CD1c-positive myeloid dendritic cell (primary cell): ENCODE measurements at regions not wholly inside any gene's neighbourhood (a gene's known extent, or its start where the extent isn't known, plus 50 kb on each side); places are given as distances from the start of the nearest gene placed in this dataset.
"Not testable (repeated sequence)": the region's sequence is repeated elsewhere in the genome, so short reads cannot be mapped to it uniquely, and the experiment has no call there.

Source experiments
- DNase-seq: peaks from one replicate; pipeline ENCODE4 v3.0.0-alpha.2; 2016; ENCODE audit errors: extremely low spot score

DNA sequence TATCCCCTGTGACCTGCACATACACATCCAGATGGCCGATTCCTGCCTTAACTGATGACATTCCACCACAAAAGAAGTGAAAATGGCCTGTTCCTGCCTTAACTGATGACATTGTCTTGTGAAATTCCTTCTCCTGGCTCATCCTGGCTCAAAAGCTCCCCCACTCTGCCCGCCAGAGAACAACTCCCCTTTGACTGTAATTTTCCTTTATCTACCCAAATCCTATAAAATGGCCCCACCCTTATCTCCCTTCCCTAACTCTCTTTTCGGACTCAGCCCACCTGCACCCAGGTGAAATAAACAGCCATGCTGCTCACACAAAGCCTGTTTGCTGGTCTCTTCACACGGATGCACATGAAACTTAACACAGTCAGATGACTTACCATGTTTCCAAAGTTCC is 403.8 kb downstream of the TBC1D32 start:
- DNase-seq, result not testable (repeated sequence)

DNA sequence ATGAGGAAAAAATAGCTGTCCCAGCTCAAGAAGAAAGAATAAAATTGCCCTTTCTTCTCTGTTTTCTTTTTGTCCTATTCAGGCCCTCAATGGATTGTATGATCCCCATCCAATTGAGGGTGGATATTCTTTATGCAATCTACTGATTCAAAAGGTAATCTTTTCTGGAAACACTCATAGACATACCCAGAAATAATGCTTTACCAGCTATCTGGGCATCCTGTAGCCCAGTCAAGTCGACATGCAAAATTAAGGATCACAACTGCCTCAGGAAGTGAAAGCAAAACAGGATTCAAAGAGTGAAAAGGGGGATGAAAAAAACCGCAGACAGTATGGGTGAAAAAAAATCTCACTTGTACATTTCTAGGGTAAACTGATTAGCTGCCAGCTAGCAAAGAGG is 410.1 kb downstream of the TBC1D32 start:
- DNase-seq, result no peak

DNA sequence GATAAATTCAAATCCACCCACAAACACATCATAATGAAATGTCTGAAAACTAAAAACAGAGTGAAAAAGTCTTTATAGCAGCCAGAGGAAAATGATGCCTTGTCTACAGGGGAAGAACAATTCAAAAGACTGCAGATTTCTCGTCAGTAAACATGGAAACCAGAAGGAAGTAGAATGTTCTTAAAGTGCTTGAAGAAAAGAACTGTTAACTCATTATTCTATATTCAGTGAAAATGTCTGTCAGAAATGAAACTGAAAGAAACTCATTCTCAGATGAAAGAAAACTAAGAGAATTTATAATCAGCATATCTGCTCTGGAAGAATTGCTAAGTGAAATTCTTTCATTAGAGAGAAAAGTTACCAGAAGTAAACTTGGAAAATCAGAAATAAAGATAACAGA is 416.1 kb downstream of the TBC1D32 start:
- DNase-seq, result no peak

DNA sequence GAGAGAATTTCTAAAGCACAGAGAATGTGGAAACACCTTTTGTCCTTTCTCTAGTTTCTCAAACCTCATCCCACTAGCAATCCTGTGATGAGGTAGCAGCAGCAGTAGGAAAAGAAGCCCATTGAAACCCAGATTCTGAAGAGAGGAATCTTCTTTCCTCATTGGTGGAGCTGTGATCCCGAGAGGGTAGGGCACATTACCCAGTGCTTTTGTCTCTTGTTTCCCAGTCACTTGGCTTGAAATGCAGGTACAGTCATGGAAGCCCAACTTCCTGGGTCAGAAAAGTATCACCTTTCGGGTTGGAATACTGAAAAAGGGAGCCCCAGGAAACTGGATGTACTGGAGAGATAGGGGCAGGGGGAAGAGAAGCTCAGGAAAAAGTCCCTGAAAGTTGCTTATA is 417.4 kb downstream of the TBC1D32 start:
- DNase-seq, result no peak

DNA sequence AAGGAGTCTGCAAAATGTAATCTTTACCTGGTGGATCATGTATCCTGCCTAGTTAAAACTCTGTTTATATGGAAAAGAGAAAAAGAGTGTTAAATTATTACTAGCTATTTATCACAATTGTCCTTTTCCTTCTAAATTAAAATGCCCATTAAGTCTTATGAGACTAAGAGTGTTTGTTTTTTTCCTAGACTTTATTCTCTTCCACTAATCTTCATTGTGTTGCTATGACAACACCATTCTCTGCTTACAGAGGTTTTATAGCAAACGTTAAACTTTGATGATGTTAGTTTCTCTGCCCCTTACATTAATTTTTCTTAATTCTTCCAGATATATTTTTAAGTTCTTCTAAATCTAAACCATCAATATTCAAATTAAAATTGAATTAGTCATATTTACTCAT is 420.8 kb downstream of the TBC1D32 start:
- no peak for DNase-seq

DNA sequence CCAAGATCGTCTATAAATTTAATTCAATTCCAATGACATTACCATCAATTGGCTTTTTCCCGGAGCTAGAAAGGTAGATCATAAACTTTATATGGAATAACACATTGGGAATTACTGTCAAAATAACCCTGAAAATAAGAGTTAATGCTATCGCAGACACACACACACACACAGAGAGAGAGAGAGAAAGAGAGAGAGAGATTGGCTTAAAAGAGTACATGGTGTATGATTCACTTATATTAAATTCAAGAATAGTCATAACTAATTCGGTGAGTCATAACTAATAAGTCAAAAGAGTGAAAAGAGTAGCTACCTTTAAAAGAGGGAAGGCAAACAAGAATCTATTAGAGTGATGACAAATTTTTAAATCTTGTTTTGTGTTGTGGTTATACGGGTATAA is 425.5 kb downstream of the TBC1D32 start:
- DNase-seq, result no peak

DNA sequence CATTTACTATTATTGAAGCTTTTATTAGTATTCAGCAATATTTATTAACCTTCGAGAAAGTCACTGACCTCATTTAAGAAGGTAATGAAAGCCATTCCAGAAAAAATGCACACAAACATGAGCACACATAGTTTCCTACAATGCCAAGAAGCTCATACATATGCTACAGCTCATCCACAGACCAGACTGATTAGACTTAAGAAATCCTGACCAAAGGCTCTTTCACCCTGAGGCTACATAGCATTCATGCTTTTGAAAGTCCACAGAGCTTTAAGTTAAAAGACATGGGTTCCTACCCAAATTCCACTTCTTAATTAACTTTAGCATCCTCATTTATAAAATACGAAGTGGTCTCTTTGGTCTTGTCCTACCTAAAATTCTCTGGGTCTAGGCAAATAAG is 430.4 kb downstream of the TBC1D32 start:
- DNase-seq, result no peak

DNA sequence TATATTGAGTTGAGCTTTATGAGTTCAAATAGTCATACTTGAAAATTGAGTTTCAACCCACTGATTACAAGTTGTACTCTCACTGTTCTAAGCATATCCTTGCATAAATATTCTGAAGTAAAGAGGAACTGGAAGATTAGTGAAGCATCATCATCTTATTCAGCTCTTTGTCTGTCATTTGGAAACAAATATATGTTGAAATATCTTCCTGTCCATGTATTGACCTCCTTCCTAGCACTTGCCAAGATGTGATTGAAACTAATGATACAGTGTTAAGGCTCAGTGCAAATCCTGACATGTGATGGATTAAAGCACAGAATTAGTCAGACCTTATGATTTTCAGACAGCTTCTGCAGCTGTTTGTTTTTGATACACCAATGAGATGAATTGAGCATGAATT is 434.3 kb downstream of the TBC1D32 start:
- DNase-seq, result no peak

DNA sequence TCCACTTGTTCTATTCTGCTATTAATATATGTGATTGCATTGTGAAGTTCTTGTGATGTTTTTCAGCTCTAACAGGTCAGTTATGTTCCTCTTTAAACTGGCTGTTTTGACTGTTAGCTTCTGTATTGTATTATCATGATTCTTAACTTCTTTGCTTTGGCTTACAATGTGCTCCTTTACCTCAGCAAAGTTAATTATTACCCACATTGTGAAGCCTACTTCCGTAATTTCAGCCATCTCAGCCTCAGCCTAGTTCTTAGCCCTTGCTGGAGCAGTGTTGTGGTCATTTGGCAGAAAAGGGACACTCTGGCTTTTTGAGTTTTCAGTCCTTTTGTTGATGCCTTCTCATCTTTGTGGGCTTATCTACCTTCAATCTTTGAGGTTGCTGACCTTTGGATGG is 440.2 kb downstream of the TBC1D32 start:
- no peak for DNase-seq

DNA sequence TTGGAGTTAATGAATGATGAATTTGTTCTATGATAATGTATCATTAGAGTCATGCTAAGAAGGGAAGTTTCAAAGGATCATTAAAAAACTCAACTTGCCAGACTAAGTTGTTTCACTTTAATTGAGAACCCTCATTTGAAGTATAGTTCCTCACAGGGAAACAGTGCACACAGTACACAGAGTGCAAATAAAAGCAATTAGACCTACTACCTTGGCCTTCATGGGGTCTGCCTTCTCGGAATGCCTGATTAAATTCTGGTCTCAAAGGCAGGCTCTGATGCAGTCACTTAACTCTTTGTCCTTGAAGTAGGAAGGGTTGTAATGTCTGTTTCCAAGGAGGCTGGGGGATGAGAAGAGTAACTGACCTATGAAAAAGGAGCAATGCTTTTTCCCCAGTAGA is 457.3 kb downstream of the TBC1D32 start:
- no peak for DNase-seq

DNA sequence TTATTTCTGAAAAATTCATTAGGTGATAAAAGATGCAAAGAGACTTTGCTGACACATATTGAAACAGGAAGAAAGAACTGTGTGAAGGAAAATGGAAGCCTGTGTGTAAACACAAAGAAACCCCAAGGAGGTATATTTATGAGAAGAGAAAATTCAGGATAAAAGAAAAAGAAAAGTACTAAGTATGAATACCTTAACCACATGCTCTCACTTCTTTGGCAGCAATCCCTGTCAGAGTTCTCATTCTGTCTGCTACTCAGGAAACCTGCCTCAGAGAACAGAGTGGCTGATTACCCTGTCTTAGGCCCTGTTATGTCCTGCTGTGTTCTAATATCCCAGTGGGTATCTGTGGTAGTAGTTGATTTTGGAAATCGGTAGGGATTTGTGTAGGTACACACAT is 457.9 kb downstream of the TBC1D32 start:
- no peak for DNase-seq

DNA sequence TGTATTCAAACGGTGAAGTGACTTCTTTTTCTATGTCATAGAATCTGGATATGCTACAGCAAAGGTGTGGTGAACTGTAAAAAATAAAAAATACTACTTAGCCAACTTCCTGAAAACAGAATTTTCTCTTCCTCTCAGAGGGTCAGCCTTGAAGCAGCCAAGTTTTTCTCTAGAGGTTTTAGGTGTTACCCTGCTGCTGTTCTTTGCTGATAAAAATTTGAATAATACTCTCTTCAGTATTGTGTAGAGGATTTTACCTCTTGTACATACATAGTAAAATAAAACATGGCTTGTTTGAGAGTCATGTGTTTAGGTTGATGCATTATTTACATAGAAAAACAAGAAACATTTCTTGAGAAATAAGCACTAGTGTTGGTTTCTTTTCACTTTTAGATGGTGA is 458.4 kb downstream of the TBC1D32 start:
- DNase-seq, result no peak

DNA sequence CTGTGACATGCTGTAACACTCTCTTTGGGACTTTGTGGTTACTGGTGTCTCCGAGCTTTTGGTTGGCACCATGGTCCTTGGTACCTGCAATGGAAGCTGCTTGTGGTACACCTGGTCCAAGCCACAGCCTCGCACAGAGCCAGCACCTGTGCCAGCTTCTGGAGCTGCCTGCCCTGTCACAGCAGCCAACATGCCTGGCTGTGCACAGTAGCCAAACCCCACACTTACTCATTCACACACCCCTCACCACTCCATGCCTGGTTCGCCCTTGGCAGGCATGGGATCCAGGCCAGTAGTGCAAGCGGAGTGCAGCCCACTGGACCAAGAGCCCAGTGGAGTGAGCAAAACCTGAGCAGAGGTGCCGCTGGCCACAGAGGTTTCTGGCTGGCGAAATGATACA is 459.9 kb downstream of the TBC1D32 start:
- no peak for DNase-seq

DNA sequence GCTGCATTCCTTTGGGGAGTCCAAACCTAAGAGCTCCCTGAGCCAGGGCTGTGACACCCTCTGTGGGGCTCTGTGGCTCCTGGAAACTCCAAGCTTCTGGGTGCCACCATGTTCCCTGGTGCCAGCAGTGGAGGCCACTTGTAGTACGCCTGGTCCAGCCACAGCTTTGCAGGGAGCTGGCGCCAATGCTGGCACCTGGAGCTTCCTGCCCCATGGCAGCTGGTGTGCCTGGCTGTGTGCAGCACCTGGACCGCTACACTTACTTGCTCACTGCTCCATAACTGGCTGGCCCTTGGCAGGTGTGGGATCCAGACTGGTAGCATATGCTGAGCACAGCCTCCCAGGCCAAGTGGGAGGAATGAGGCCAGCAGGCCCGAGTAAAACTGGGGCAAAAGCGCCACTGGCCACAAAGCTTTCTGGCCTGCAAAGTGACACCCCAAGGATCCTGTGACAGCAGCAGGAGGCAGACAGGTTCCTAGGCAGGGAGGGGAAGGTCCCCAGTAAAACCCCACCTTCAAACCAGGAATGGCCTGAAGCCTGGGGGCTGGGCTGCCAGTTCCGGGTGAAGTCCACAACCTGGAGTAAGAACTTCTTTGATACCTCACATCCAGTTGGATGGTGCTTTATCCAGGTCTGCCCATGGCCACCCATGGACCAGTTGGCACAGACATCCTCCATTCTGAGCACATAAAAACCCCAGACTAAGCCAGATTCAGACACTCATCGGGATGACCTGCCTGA is 461.0 kb downstream of the TBC1D32 start:
- no peak for DNase-seq

DNA sequence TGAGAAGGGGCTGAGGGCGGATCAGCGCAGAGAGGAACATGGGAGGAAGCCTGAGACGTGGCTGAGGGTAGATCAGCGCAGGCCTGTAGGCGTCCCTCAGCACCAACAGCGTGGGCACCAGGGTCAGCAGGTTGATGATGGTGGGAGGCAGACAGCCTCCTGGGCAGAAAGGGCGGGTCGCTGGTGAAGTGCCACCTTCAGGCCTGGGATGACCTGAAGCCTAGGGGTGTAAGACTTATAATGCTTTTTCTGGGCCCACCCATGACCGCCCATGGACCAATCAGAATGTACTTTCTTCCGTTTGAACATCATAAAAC is 462.1 kb downstream of the TBC1D32 start:
- no peak for DNase-seq

DNA sequence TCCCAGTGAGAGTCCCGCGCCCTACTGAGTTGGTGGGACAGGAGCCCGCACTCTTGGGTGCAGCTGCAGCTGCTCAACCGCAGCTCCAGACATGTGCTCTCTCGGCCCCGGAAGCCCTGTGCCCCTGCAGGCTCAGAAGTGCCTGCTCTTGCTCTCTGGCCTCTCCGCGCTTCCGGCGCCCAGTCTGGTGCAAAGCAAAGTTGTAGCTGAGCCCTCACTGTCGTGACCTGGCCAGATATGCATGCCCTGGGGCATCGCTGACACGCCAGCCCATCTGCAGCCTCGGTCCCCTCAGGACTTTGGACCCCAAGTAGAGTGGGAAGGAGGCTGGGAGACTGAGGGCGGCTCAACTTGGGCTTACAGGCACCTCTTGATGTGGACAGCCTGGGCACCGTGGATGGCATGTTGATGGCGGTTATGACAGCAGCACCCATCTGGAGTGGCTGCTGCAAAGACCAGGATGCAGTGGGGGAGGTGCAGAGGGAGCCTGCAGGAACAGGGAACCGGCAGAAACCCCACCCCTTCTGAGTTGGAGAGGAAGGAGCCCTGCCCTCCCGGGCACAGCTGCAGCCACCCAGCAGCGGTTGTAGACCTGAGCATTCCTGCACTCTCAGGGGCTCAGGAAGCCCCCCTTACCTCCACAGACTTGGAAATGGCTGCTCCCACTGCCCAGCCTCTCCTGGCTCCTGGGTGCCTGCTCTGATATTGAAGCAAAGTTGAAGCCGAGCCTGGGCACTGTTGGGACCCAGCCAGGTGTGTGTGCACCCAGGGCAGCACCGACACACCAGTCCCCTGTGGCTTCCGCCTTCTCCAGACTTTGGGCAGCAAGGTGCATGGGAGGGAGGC is 462.6 kb downstream of the TBC1D32 start:
- DNase-seq, result no peak

DNA sequence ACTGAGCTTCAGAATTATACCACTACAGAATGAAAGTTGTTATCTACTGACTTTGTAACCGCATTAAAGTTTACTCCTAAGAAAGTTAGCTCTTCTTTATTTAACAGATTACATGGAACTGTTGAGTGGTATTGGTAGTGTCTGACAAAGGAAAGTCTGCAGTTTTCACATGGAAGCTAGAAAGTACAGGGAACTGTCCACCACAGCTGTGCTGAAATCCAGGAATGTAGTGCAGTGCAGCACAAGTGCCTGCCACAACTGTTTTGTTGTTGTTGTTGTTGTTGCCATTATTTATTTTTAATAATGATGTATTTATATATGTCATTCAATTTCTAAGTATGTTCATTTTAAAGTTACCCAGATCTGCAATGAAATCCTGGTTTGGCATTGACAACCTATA is 464.9 kb downstream of the TBC1D32 start:
- DNase-seq, result no peak

DNA sequence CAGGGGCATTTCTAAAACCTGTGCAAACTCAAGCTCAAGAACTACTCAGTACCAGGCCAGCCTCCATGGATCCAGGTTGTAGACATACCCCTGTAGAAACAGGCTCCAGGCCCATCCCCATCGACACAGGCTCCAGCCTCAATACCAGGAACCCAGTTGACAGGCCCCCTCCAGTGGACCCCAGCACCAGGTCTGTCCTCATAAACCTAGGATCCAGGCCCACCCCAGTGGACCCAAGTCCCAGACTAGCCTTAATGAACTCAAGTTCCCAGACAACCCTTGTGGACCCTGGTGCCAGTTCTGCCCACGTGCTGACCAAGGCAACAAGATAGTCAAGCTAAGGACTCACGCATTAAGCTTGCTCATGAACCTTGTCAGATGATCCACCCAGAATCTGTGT is 476.9 kb downstream of the TBC1D32 start:
- no peak for DNase-seq

DNA sequence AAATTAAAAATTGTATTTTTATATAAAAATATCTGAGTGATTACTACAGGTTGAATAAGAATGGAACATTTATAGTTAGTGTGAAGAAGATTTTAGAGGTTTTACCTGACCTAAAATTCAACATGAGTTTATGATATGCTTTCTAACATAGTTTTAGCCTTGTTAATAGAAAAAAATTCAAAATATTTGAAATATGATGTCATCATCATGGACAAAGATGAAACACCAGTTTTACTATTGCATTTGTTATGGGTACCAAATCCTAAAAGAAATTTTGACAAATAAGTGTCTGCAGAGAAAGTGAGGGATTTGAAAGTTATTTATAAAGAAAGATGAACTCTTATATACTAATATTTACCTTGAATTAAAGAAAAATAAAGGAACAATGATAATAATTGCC is 479.7 kb downstream of the TBC1D32 start:
- no peak for DNase-seq

DNA sequence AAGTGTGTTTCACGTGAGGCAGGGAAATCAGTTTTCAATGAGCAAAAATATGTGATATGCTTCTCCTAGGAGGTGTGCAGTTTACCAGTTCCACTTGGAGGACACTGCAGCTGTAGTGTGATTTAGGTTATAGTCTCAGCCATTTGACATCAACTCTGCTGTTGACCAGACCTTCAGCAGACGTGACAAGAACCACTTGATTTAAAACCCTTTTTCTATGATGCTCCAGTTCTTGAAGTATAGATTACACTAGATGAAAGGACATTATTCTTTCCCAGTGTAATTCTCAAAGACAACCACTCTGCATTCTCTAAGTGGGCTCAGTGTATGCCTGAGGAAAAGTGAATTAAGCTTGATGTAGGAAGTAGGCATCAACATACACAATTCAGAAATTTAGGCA is 480.8 kb downstream of the TBC1D32 start:
- no peak for DNase-seq

DNA sequence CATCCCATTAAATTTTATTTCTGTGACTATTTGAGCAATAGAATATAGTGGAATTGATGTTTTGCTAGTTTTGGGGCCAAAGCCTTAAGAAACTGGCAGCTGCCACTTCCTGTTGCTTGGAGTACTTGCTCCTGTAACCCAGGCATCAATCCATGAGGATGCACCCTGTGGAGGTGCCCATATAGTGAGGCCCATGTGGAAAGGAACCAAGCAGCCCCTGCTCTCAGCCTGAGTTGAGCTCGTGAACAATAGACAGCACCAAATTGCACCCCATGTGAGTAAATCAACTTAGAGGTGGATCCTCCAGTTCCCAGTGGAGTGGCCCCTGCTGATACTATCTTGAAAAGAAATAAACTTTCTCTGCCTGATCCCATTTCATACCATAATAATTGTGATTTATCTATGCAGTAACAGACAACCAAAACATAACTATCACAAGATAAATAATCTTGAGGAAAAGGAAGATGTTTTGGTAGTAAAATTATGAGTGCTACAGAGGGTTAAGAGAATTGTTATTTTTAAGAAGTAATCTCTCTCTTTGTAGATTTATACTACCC is 481.9 kb downstream of the TBC1D32 start:
- no peak for DNase-seq

DNA sequence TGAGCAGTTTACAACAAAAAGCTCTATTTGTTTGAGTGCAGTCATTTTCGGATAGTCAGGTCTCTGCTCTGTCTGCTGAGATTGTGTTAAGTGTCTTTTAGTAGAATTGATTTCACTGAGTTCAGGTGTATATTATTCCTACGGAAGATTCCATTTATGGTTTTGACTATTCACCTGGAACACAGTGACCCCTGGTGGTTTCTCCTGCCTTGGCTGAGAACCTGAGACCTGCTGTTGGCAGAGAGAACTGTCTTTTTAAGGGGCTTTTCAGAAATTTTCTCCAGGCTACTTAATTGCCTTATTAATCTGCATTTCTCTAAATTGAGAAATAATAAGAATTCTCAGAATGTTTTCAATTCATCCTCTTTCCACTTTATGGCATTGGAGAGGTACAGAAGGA is 508.0 kb downstream of the TBC1D32 start:
- DNase-seq, result no peak

DNA sequence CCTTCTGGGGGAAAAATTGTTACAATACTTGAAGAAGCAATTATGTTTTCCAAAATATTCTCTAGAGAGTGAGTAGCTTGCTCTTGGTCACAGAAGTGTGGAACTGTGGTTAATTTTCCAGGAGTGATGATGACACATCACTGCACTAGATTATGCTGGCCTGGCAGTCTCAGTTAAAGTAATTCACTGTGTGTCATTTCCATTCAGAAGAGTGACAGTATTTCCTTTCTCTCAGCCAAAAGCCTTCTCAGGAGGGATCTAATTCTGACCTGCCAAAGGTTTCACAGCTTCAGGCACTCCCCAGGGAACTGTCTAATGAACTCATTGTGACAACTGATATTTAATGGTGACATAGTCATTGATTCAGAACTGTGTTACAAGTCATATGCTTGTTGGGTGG is 517.5 kb downstream of the TBC1D32 start:
- no peak for DNase-seq
